Liver (tissue), 7 donors: ENCODE measurements at regions not wholly inside any gene's neighbourhood (a gene's known extent, or its start where the extent isn't known, plus 50 kb on each side); places are given as distances from the start of the nearest gene placed in this dataset.

ENCODE experiments used
- DNase-seq: peaks from one replicate; pipeline ENCODE4 v3.0.0-alpha.2; 2017; ENCODE audit warnings: low spot score
- H3K27ac ChIP-seq, 2 donors: one replicate each; pipeline ENCODE4 v1.7.0; 2013; ENCODE audit warnings: inconsistent platforms in 2 of 2, low read length in 2 of 2, control low read depth in 1 of 2, low read depth in 1 of 2, mild to moderate bottlenecking in 1 of 2
- H3K27me3 ChIP-seq, 4 donors: one replicate each; pipeline versions ENCODE4 v1.6.1 to v1.7.0; 2013; ENCODE audit warnings: low read length in 3 of 4, inconsistent platforms in 1 of 4, mild to moderate bottlenecking in 1 of 4, moderate library complexity in 1 of 4; ENCODE audit not compliant: control insufficient read depth in 4 of 4, insufficient read depth in 4 of 4
- H3K36me3 ChIP-seq, 4 donors: one replicate each; pipeline versions ENCODE4 v1.6.1 to v1.7.0; 2013; ENCODE audit warnings: low read length in 3 of 4, mild to moderate bottlenecking in 3 of 4, low read depth in 1 of 4, moderate library complexity in 1 of 4; ENCODE audit not compliant: control insufficient read depth in 4 of 4, insufficient read depth in 3 of 4
- H3K4me1 ChIP-seq, 4 donors: one replicate each; pipeline versions ENCODE4 v1.6.1 to v1.7.0; 2013; ENCODE audit warnings: low read length in 3 of 4, mild to moderate bottlenecking in 3 of 4, moderate library complexity in 1 of 4; ENCODE audit not compliant: control insufficient read depth in 4 of 4, insufficient read depth in 4 of 4
- H3K4me3 ChIP-seq, 3 donors: one replicate each; pipeline versions ENCODE4 v1.6.1 to v1.7.0; 2013; ENCODE audit warnings: low read length in 3 of 3, control low read depth in 1 of 3, low read depth in 1 of 3, mild to moderate bottlenecking in 1 of 3
- H3K9ac ChIP-seq, 2 donors: one replicate each; pipeline ENCODE4 v1.7.0; 2013; ENCODE audit warnings: low read length in 2 of 2, mild to moderate bottlenecking in 2 of 2, moderate library complexity in 2 of 2, control low read depth in 1 of 2, low read depth in 1 of 2
- H3K9me3 ChIP-seq, 4 donors: one replicate each; pipeline versions ENCODE4 v1.6.1 to v1.7.0; 2013; ENCODE audit warnings: low read length in 3 of 4; ENCODE audit not compliant: control insufficient read depth in 4 of 4
- ATF3 ChIP-seq: IDR thresholded peaks from 2 replicates; pipeline ENCODE4 v1.6.1; 2016; ENCODE audit warnings: antibody characterized with exemption
- EGR1 ChIP-seq, 2 donors: IDR thresholded peaks; 2 replicates each; pipeline ENCODE4 v1.6.1; 2016 to 2018; ENCODE audit warnings: antibody characterized with exemption in 2 of 2, low read depth in 2 of 2
- FOXA1 ChIP-seq: IDR thresholded peaks from 2 replicates; pipeline ENCODE4 v1.6.1; 2016; ENCODE audit warnings: antibody characterized with exemption
- FOXA2 ChIP-seq: IDR thresholded peaks from 2 replicates; pipeline ENCODE4 v1.6.1; 2016; ENCODE audit warnings: antibody characterized with exemption
- HNF4A ChIP-seq, 2 donors: conservative IDR thresholded peaks; 2 replicates each; pipeline ENCODE4 v1.6.1; 2016; ENCODE audit warnings: antibody characterized with exemption in 2 of 2, mild to moderate bottlenecking in 2 of 2
- HNF4G ChIP-seq: IDR thresholded peaks from 2 replicates; pipeline ENCODE4 v1.6.1; 2016; ENCODE audit warnings: antibody characterized with exemption
- JUND ChIP-seq, 2 donors: IDR thresholded peaks; 2 replicates each; pipeline ENCODE4 v1.6.1; 2016; ENCODE audit warnings: antibody characterized with exemption in 2 of 2
- MAX ChIP-seq: IDR thresholded peaks from 2 replicates; pipeline ENCODE4 v1.6.1; 2016; ENCODE audit warnings: antibody characterized with exemption
- NR2F2 ChIP-seq: IDR thresholded peaks from 2 replicates; pipeline ENCODE4 v1.6.1; 2016; ENCODE audit warnings: antibody characterized with exemption
- RAD21 ChIP-seq, 2 donors: IDR thresholded peaks; 2 replicates each; pipeline ENCODE4 v1.6.1; 2016; ENCODE audit warnings: antibody characterized with exemption in 2 of 2, mild to moderate bottlenecking in 2 of 2
- REST ChIP-seq: IDR thresholded peaks from 2 replicates; pipeline ENCODE4 v1.6.1; 2016; ENCODE audit warnings: antibody characterized with exemption, mild to moderate bottlenecking
- RXRA ChIP-seq, 2 donors: IDR thresholded peaks; 2 replicates each; pipeline ENCODE4 v1.6.1; 2017 to 2018; ENCODE audit warnings: antibody characterized with exemption in 2 of 2, mild to moderate bottlenecking in 1 of 2
- SP1 ChIP-seq: IDR thresholded peaks from 2 replicates; pipeline ENCODE4 v1.6.1; 2018; ENCODE audit warnings: antibody characterized with exemption, mild to moderate bottlenecking
- TAF1 ChIP-seq: conservative IDR thresholded peaks from 2 replicates; pipeline ENCODE4 v1.6.1; 2016; ENCODE audit warnings: antibody characterized with exemption, mild to moderate bottlenecking
- WGBS: extraction: QIAGEN DNeasy Blood & Tissue Kit; methylation state at CpG from one replicate; pipeline ENCODE4 v1.1.7; 2013; 5-methylcytosine and 5-hydroxymethylcytosine counted together
- donor health status: healthy.
- donor health status: healthy.
- donor health status: healthy.
- donor health status: healthy.

GRCh38 chr3:34346656-34347055, 548.2 kb downstream of the PDCD6IP start:
- H3K27ac ChIP-seq: no peak overlapping the region
- 66% methylated on average over 4 of the region's 4 CpGs for whole genome bisulfite sequencing

GRCh38 chr3:34351882-34352777, 553.7 kb downstream of the PDCD6IP start:
- Histone ChIP-seq H3K36me3 (no peaks in the 10 kb centered on the region), H3K4me1 (no peaks in the 10 kb centered on the region), H3K27me3 (no peaks in the 10 kb centered on the region), H3K9me3 (no peaks in the 10 kb centered on the region), H3K4me3 (no peak overlapping the region), H3K9ac (no peak overlapping the region), H3K27ac (no peak overlapping the region)
- TF ChIP-seq SP1 (no peak), REST (no peak), RAD21 (IDR thresholded peaks at IDR 0.05) (no peak), FOXA1 (no peak), FOXA2 (no peak), TAF1 (no peak), NR2F2 (no peak), JUND (IDR thresholded peaks at IDR 0.05) (no peak)
- 36% methylated on average over 5 of the region's 5 CpGs for WGBS
- DNase-seq: no peak

More at GRCh38 chr3:34346656-34347055, 548.2 kb downstream of the PDCD6IP start:
- no peak for DNase-seq
- TF ChIP-seq JUND (IDR thresholded peaks at IDR 0.05) (no peak), HNF4G (no peak), ATF3 (no peak), FOXA2 (no peak), MAX (no peak), RXRA (IDR thresholded peaks at IDR 0.05) (no peak), RAD21 (IDR thresholded peaks at IDR 0.05) (no peak), FOXA1 (no peak), NR2F2 (no peak), TAF1 (no peak), SP1 (no peak), EGR1 (IDR thresholded peaks at IDR 0.05; ENCODE audit: low read depth in 2 of 2) (no peak), HNF4A (conservative IDR thresholded peaks at IDR 0.05) (no peak)
- no peaks in the 10 kb centered on the region for H3K9me3 ChIP-seq
- no peak overlapping the region for H3K4me3 ChIP-seq
- H3K27me3 ChIP-seq: peaks cover 0 to 3% (median 0%) of the 10 kb centered on the region in 4 donors
- H3K9ac ChIP-seq: no peak overlapping the region
- H3K4me1 ChIP-seq: no peaks in the 10 kb centered on the region
- no peaks in the 10 kb centered on the region for H3K36me3 ChIP-seq
